ENCODE measurements at regions not wholly inside any gene's neighbourhood (a gene's known extent, or its start where the extent isn't known, plus 50 kb on each side); places are given as distances from the start of the nearest gene placed in this dataset.
"Not testable (repeated sequence)": the region's sequence is repeated elsewhere in the genome, so short reads cannot be mapped to it uniquely, and the experiment has no call there.

DNA sequence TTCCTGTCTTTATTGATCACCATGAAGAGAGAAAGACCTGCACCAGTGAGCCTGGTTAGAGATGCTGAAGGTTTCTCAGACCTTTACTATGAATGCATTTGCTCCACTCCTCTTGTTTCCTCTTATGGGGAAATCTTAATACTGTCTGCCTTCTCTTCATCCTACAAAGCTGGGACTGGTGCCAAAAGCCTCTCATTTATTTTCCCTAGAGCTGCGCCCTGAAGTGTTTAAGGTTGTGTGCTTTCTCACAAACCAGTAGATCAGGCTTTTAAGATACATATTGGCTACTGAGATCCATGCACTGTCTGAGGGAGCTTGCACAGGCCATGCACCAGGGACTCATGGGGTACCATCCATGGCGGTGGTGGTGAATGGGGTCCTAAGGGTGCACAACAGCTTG is 286.1 kb upstream of the PMFBP1 start:
- no peak for DNase-seq (ENCODE audit: low read depth)

DNA sequence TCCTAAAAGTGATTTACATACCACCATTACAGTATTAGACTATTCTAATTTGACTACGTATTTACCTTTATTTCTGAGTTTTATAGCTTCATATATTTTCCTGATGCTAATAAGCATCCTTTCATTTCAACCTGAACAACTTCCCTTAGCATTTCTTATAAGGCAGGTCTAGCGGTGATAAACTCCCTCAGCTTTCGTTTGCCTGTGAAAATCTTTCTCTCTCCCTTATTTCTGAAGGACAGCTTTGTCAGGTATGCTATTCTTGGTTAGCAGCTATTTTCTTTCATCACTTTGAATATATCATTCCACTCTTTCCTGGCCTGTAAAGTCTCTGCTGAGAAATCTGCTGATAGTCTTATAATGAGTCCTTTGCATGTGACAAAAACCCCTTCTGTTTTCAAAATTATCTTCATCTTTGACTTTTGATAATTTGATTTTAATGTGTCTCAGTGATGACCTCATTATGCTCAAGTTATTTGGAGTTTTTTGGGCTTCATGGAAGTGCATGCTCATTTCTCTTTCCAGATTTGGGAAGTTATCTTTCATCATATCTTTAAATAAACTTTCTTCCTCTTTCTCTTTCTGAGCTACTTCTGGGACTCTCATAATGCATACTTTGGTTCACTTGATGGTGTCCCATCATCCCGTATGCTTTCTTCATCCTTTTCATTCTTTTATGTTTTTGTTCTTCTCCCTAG is 285.4 kb upstream of the PMFBP1 start:
- no peak for DNase-seq (ENCODE audit: low read depth)

DNA sequence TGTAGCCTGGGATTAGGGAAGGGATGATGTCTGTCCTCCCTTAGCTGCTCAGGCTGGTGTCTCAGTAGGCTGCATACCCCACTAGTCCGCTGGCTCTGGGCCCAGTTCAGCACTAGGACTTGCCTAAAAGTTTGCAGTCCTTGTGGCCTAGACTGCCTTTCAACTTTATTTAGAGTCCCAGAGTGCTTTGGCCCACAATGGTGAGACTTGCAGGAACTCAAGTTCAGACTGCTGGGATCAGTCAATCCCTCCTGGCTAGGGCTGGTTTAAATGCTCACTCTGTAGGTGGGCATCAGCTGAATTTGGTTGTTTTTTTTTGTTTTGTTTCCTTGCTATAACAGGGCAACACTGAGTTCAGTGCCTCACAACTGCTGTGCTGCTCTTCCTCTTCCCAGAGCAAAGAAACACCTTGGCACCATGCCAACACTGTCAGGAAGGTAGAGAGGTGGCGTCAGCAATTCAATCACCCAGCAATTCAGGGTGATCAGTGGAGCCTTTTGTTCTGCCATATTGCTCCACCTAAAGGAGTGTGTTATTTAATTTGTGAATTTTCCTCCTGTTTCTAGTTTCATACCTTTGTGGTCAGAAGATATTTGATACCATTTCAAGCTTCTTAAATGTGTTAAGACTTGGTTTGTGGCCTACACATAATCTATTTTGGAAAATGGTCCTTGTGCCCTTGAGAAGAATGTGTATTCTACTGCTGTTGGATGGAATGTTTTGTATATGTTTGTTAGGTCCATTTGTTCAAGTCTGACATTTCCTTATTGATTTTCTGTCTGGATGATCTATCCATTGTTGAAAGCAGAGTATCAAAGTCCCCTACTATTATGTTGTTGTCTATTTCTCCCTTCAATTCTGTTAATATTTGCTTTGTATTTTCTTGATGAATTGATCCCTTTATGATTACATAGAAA is 284.0 kb upstream of the PMFBP1 start:
- DNase-seq (ENCODE audit: low read depth) = no peak

DNA sequence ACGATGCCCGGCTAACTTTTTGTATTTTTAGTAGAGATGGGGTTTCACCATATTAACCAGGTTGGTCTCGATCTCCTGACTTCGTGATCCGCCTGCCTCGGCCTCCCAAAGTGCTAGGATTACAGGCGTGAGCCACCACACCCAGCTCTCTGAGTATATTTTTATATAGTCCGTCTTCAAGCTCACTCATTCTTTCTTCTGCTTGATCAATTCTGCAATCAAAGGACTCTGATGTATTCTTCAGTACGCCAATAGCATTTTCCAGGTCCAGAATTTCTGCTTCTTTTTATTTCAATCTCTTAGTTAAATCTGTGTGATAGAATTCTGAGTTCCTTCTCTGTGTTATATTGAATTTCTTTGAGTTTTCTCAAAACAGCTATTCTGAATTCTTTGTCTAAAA is 281.9 kb upstream of the PMFBP1 start:
- DNase-seq (ENCODE audit: low read depth) = not testable (repeated sequence)

DNA sequence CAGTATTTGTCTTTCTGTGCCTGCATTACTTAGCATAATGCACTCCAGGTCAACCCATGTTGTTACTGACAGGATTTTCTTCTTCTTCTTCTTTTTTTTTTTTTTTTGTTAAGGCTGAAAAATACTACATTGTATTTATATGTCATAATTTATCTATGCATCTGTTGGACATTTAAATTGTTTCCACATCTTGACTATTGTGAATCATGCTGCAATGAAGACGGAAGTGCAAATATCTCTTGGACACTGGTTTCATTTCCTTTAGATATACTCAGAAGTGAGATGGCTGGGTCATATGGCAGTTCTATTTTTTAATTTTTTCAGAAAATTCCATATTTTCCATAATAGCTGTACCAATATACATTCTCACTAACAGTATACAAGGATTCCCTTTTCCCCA is 272.7 kb upstream of the PMFBP1 start:
- no peak for DNase-seq (ENCODE audit: low read depth)

DNA sequence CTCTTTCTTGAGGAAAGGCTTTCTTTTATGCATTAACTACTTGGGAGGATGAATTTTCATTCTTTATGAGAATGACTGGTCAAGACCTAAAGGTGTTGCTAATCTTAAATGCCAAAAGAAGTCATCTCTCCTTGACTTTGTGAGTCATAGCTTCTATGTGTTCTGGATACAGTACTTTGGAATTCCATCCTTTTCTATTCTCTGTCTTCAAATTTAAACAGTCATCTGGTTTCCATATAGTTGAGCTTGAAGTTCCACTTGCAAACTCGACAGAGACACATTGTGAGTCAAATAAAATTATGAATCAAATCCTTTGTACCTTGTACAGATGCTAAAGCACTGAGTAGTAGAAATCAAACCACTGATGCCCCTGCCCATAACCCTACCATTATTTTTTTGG is 271.9 kb upstream of the PMFBP1 start:
- DNase-seq (ENCODE audit: low read depth) = no peak

DNA sequence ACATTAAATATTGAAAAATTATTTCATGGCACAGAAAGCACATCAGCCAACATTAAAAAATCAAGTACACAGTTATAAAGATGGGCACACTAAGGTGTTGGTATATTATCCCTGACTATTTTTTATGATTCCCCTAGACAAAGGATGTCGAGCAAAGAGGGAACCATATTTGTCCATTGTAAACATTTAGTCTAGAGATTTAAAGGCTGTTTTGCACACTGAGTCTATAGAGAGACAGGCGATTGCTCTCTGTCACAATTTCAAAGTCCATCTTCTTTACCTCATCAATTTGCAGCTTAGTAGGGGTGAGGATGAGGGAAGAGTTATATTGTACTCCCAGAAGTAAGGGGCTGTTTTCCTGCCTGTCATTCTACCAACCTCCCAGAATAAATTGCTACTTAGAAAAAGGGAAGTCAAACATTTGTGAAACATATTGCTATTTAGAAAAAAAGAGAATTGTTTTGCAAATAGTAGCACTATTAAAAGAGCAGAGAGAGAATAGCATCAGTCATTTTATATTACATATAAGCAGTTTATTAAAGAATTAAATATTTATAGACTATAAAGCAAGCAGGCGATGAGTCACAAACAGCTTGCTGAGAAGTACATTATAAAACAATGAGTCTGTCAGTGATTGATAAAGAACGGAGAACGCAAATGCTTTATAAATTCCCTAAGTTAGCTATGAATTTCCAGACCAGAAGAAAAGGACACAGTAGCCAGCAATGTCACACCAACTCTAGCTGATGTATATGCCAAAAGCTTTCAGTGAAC is 270.6 kb upstream of the PMFBP1 start:
- no peak for DNase-seq (ENCODE audit: low read depth)

DNA sequence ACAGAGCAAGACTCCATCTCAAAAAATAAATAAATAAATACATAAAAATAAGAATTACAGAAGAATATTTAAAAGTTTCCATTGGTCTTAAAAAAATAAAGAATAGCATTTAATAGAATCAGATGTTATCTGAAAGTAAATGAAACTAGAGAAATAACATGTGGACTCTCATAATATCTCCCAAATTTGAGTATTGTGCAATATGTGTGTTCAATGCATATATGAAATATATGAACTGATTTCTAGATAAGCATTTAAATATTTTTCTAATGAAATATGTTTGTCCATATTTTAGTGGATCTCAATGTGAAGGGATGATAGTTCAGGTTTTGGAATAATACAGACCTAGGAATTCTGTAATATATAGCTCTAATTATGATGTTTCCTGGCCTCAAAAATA is 265.9 kb upstream of the PMFBP1 start:
- no peak for DNase-seq (ENCODE audit: low read depth)

DNA sequence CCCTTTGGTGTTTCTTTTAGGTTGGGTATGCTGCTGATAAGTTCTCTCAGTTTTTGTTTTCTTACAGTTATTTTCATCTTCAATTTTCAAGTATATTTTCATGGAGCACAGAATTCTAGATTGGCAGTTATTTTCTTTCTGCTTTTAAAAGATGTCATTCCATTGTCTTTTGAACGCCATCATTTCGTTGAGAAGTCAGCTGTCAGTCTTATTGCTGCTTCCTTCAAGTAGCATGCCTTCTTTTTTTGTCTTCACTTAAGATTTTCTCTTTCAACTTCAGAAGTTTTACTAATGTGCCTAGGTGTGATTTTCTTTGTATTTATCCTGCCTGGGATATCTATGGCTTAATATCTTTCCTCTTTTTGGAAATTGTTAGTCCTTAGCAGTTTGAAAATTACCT is 262.2 kb upstream of the PMFBP1 start:
- DNase-seq (ENCODE audit: low read depth) = peak; percentile 10

DNA sequence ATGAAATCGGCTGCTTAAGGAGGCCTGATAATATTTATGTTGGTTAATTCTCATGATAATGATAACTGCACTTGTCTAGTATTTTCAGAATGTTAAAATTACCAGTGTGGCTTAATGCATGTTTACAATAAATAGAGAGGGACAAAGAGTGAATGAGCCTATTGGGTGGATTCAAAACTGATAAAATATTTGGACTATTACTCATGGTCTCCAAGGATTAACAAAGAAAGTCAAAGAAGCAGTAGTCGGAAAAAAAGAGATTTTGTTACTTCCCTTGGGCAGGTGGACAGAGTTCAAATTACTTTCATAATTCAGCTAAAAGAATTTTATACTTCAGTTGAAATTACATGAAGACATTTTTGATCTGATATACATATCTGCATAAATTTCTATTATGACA is 258.2 kb upstream of the PMFBP1 start:
- DNase-seq (ENCODE audit: low read depth) = no peak

DNA sequence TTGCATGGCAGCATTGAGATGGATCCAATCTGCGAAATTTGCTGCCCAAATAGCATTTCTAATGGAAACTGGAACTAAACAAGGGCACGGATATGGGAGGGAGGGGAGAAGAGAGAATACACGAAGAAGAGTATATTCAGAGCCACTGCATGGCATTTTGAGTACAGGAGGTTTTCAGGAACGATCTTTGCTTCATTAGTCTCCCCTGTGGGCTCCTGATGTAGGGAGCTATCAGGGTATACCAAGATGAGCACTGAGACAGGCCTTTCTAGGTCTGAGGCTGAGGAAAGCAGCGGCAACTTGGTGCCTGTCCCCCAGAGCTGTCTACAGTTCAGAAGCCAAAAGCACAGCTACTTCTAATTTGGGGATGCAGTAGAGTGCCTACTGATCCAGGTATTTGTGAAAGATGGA is 257.7 kb upstream of the PMFBP1 start:
- DNase-seq (ENCODE audit: low read depth) = no peak

DNA sequence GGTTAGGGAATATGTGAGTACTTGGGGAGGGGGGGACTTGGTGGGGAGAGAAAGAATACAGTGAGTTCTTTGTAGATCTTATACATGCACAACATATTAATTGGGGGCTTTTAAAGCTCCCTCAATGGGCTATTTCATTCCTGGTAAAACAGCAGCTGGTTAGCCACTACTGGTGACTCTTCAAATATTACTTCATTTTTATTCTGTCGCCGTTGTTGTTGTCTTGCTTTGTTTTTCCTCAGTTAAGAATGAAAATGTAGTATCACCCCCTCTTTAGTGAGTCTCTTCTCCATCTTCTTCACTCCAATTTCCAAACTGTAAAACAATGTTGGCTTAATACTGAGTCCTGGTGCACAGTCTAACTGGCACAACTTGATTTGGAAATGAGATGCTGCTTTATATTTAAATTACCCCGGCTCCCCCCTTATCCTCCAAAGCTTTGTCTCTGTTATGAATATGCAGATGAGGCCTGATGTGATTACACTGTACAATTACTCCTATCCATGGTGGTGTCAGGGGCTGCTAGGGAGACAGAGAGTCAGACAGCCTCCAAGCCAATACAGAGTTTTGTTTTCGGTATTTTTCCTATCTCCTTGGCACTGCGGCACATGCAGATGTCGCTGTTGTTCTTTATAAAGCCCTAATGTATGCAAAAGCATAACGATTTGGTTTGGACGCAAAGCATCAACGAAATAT is 256.9 kb upstream of the PMFBP1 start:
- no peak for DNase-seq (ENCODE audit: low read depth)

DNA sequence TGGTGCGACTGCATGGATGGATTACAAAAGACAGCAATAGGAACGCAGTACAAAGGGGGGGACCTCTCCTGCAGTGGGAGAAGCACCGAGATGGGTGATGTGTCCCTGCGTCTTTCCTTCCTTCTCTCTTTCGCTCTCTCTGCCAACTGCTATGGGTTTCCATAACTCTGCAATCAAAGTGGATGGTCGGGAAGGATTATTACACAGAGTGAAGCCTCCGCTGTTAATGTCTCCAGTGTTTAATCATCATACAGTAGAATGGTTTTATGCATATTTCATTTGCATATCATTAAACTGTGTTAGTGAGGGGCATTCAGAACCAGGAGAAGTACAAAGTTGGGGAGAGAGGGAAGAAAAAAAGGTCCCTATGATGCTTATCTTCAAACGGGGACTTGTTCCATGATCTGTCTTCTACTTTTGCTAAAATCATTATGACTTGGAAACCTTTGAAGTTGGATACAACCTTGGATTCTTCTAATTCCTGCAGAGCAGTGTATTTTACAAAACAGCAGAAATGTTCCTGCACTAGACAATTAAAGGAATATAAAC is 255.9 kb upstream of the PMFBP1 start:
- DNase-seq (ENCODE audit: low read depth) = no peak

DNA sequence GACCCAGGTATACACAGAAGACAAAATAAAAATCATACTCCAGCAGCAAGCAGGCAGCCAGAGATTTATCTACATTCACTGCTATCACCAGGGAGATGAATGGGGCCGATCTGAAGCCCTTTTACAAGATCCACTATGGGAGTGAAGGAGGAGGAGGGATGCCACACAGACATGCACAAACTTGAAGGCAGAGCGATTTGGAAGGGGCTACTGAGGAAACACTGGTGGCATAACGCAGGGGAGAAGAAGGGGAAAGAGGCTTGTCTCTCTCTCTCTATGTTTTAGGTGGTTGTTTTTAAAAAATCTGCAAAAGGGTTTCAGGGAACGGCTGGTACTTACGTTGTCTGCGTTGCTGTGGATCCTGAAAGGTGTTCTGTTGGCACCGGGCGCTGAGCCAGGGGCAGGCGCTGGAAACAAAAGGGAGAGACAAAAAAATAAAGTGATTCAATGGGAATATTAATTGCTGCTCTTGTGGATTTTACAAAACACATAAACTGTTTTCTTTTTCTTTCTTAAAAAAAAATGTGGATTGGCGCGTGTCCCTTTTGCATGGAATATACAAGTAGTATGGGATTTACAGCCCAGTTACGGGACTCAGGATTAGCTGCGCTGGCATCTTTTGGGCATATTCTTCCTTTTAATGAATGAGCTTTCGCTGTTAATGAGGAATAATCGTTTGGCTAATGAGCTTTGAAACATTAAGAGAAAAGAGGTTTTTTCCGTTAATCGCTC is 255.3 kb upstream of the PMFBP1 start:
- no peak for DNase-seq (ENCODE audit: low read depth)

DNA sequence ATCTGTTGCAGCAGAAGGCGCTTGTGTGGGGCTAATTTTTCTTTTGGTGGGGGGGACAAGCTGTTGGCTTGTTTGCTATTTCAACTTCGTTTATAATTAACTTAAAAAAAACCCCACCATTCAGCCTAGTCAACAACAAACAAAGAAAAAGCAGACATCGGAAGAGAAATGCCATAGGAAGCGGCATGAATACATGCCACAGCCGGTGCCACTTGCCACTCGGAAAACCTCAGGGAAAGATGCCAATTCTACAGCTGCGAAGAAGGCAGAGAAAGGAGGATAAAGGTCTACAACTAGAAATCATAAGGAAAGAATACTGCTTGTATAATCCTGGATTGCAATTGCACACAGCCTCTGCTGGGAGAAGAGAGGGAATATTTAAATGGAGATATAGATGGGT is 254.4 kb upstream of the PMFBP1 start:
- no peak for DNase-seq (ENCODE audit: low read depth)

DNA sequence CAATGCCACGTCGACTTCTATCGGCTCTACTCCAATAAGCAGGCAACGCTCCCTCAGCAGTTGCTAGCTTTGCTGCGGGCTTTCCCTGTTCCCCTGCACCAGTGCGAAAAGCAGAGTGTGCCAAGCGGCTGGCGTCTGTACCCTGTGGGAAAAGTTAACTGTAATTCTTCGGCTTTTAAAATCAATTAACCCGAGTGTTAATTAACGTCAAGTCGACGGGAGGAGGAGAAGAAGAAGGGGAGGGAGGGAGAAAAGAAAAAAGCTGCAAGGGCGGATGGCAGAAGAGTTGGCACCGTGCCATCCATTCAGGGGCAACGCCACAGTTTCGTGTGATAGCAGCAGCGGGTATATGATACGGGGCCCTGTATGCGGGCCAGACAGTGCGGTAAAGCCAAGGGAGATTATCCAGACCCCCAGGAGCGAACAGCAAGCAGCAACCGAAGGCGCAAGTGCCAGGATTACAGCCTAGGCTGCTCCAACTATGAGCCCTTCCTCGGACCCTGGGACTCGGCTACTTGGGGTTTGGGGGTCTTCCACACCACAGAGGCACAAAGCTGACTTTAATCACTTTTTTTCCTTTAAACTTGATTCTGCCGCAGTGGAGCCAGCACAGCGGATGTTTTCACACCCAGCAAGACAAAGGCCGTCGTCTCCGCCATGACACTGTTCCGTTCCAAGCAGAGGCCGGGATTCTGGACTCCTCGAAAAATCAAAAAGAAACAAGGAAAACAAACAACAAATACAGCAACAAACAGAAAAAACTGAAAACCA is 253.8 kb upstream of the PMFBP1 start:
- no peak for DNase-seq (ENCODE audit: low read depth)

DNA sequence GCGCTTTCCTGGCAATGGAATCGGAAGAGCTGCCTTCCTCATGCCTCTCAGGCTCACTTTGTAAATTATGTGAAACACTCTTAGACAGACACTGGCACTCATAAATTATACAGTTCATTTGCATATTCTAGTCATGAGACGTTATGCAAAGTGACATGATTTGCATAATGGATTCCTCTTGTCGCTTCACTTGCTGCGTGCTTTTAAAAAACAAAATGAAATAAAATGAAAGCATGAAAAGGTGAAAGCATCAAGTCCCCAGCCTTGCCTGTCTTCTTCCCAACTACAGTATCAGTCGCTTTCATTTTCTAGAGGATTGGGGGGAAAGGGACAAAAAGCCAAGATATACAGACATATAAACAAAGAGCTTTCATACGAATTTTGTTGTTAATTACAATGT is 252.8 kb upstream of the PMFBP1 start:
- DNase-seq (ENCODE audit: low read depth) = no peak

DNA sequence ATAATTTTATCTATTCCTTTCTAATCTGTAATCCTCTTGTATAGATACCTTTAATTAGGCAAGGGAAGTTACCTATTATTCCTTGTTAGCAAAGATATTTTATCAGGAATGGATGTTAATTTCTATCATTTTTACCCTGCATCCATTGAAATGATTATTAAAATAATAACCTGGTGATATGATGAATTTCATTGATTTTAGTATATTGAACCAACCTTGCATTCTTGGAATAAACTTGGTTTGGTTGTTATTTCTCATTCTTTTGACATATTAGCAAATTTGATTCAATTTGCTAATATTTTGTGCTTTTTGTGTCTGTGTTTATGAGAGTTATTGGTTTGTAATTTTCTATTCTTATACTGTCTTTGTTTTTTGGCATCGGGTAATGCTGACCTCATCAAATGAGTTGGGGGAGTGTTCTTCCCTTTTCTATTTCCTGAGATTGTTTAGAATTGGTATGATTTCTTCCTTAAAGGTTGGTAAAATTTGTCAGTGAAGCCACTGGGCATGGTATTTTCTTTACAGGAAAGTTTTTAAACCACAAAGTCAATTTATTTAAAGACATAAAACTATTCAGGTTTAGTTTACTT is 250.4 kb upstream of the PMFBP1 start:
- DNase-seq (ENCODE audit: low read depth) = no peak

DNA sequence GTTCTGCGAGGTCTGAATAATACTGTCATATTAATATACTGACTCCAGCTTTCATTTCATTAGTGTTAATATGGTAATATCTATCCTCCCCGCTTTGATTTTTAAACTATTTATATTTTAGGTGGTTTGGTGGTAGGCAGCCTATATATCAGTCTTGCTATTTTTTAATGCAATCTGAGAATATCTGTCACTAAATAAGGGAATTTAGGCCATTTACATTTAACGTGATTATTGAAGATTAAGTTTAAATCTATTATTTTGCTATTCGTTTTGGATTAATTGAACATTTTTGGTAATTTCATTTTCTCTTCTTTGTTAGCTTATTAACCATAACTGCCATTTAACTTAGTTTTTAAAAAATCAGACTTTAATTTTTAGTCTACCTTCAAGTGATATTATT is 247.7 kb upstream of the PMFBP1 start:
- no peak for DNase-seq (ENCODE audit: low read depth)

Measured in myocyte (in vitro differentiated cells).